ENCODE measurements at regions not wholly inside any gene's neighbourhood (a gene's known extent, or its start where the extent isn't known, plus 50 kb on each side); places are given as distances from the start of the nearest gene placed in this dataset.

DNA sequence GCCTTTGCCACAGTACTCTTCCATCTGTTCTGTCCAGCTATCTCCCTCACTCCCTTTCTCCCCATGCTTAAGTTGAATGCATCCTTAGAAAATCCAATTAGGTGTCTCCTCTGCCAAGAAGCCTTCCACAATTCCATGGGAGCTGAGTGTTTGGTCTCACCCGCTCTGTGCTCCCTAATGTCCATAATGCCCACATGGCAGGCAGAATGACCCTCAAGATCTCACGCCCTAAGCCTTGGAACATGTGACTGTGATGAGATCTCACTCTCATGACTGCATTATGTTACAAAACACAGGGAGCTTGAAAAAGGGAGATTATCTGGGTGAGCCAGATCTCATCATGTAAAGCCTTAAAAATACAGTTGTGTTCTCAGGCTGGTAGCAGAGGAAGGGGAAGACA is 229.4 kb downstream of the OMA1 start:
- no peak for TF ChIP-seq EZH2 (IDR thresholded peaks at IDR 0.05; ENCODE audit: insufficient read depth, poor library complexity, severe bottlenecking)
- no peak for TF ChIP-seq EZH2phosphoT487 (IDR thresholded peaks at IDR 0.05; ENCODE audit: insufficient read depth, low read depth)
